GM12891 (cell line): ENCODE measurements at regions not wholly inside any gene's neighbourhood (a gene's known extent, or its start where the extent isn't known, plus 50 kb on each side); places are given as distances from the start of the nearest gene placed in this dataset.

ENCODE experiments used
- POLR2A ChIP-seq: IDR thresholded peaks from 2 replicates; pipeline ENCODE4 v1.6.1; 2011; ENCODE audit warnings: low read depth, low read length, control low read depth
- POLR2AphosphoS5 ChIP-seq: IDR thresholded peaks from 2 replicates; pipeline ENCODE4 v1.6.1; 2011; ENCODE audit warnings: low read depth, low read length, control low read depth
- TAF1 ChIP-seq: IDR thresholded peaks from 2 replicates; pipeline ENCODE4 v1.6.1; 2011; ENCODE audit warnings: low read depth, low read length, control low read depth

GRCh38 chr5:167533814-167534795, 757.3 kb upstream of the WWC1 start:
- no peak for TF ChIP-seq POLR2AphosphoS5
- TF ChIP-seq TAF1, result no peak
- TF ChIP-seq POLR2A, result no peak
